CD14-positive monocyte (primary cell): ENCODE measurements at regions not wholly inside any gene's neighbourhood (a gene's known extent, or its start where the extent isn't known, plus 50 kb on each side); places are given as distances from the start of the nearest gene placed in this dataset.

ENCODE experiments used
- DNase-seq, 3 donors: peaks; one replicate each; pipeline ENCODE4 v3.0.0-alpha.2; 2011 to 2022
- H2AFZ ChIP-seq: 2 replicates; pipeline ENCODE4 v1.6.0; 2012; ENCODE audit warnings: mild to moderate bottlenecking, low read depth, low read length, inconsistent platforms; ENCODE audit not compliant: insufficient read depth, poor library complexity, severe bottlenecking
- H3K27ac ChIP-seq, 2 donors: 1 replicate in 1 of 2; 2 replicates in 1 of 2; pipeline ENCODE4 v1.5.1; 2012 to 2013; ENCODE audit warnings: low read length in 2 of 2, control low read depth in 1 of 2, inconsistent platforms in 1 of 2, low read depth in 1 of 2, mild to moderate bottlenecking in 1 of 2
- H3K27me3 ChIP-seq, 2 donors: one replicate each; pipeline versions ENCODE4 v1.6.0 to v1.6.1; 2011 to 2013; ENCODE audit warnings: low read length in 2 of 2; ENCODE audit not compliant: control insufficient read depth in 2 of 2, insufficient read depth in 2 of 2
- H3K36me3 ChIP-seq, 2 donors: replicated peaks in 1 of 2; 1 replicate in 1 of 2; 2 replicates in 1 of 2; pipeline versions ENCODE4 v1.5.1 to v1.6.1; 2012 to 2013; ENCODE audit warnings: low read length in 2 of 2, control low read depth in 1 of 2, inconsistent platforms in 1 of 2, mild to moderate bottlenecking in 1 of 2; ENCODE audit not compliant: insufficient read depth in 2 of 2, control insufficient read depth in 1 of 2
- H3K4me1 ChIP-seq, 2 donors: 1 replicate in 1 of 2; 2 replicates in 1 of 2; pipeline versions ENCODE4 v1.5.1 to v1.6.1; 2012 to 2013; ENCODE audit warnings: low read length in 2 of 2, control low read depth in 1 of 2, inconsistent platforms in 1 of 2, mild to moderate bottlenecking in 1 of 2, moderate library complexity in 1 of 2; ENCODE audit not compliant: insufficient read depth in 2 of 2, control insufficient read depth in 1 of 2
- H3K4me2 ChIP-seq: replicated peaks from 2 replicates; pipeline ENCODE3; 2012; ENCODE audit warnings: low read length, moderate library complexity, mild to moderate bottlenecking; ENCODE audit not compliant: poor library complexity, severe bottlenecking; ENCODE audit errors: extremely low read depth
- H3K4me3 ChIP-seq, 3 experiments: fragments of 200-600 bp in 1 of 3; sonication (generic) in 1 of 3; replicated peaks in 1 of 3; 1 replicate in 2 of 3; 2 replicates in 1 of 3; pipeline ENCODE4 v1.5.1; 2011 to 2013; ENCODE audit warnings: low read length in 3 of 3, mild to moderate bottlenecking in 3 of 3, control low read depth in 2 of 3, low read depth in 2 of 3, inconsistent platforms in 1 of 3, moderate library complexity in 1 of 3
- H3K79me2 ChIP-seq: 2 replicates; pipeline ENCODE4 v1.6.0; 2012; ENCODE audit warnings: mild to moderate bottlenecking, control low read depth, inconsistent platforms, low read length, moderate library complexity; ENCODE audit not compliant: insufficient read depth
- H3K9ac ChIP-seq: 2 replicates; pipeline ENCODE4 v1.6.0; 2017; ENCODE audit warnings: low read length, mild to moderate bottlenecking; ENCODE audit not compliant: insufficient read depth, poor library complexity, severe bottlenecking
- H3K9me3 ChIP-seq, 2 donors: replicated peaks in 1 of 2; 1 replicate in 1 of 2; 2 replicates in 1 of 2; pipeline versions ENCODE4 v1.5.1 to v1.6.1; 2012 to 2013; ENCODE audit warnings: low read length in 2 of 2, control low read depth in 1 of 2; ENCODE audit not compliant: control insufficient read depth in 1 of 2, insufficient read depth in 1 of 2
- H4K20me1 ChIP-seq: 2 replicates; pipeline ENCODE4 v1.6.0; 2012; ENCODE audit warnings: mild to moderate bottlenecking, low read length, control low read depth, moderate library complexity; ENCODE audit not compliant: insufficient read depth
- H3K27ac Mint-ChIP-seq, 7 donors: one replicate each; pipeline ENCODE4 v1.8.0; 2020; ENCODE audit warnings: mild to moderate bottlenecking in 7 of 7, mixed read lengths in 7 of 7, moderate library complexity in 6 of 7, inconsistent platforms in 2 of 7
- H3K27me3 Mint-ChIP-seq, 3 donors: one replicate each; pipeline ENCODE4 v1.8.0; 2021 to 2022; ENCODE audit warnings: low read depth in 3 of 3, mild to moderate bottlenecking in 3 of 3, mixed read lengths in 3 of 3, moderate library complexity in 3 of 3, inconsistent platforms in 1 of 3
- H3K36me3 Mint-ChIP-seq, 2 donors: one replicate each; pipeline ENCODE4 v1.8.0; 2020; ENCODE audit warnings: mixed read lengths in 2 of 2, inconsistent platforms in 1 of 2, mild to moderate bottlenecking in 1 of 2
- H3K4me1 Mint-ChIP-seq: one replicate; pipeline ENCODE4 v1.8.0; 2020; ENCODE audit warnings: mild to moderate bottlenecking, mixed read lengths
- H3K4me3 Mint-ChIP-seq, 2 donors: one replicate each; pipeline ENCODE4 v1.8.0; 2020; ENCODE audit warnings: mild to moderate bottlenecking in 2 of 2, mixed read lengths in 2 of 2, moderate library complexity in 1 of 2
- H3K9me3 Mint-ChIP-seq, 7 donors: one replicate each; pipeline ENCODE4 v1.8.0; 2020 to 2022; ENCODE audit warnings: mixed read lengths in 7 of 7, mild to moderate bottlenecking in 6 of 7, moderate library complexity in 6 of 7, inconsistent platforms in 2 of 7
- WGBS: methylation state at CpG from one replicate; pipeline ENCODE4 v1.1.5; 2013; ENCODE audit warnings: missing lambda C conversion rate; ENCODE audit not compliant: insufficient coverage; 5-methylcytosine and 5-hydroxymethylcytosine counted together
- intact Hi-C, 2 donors: fragments of 100-400 bp; cut with micrococcal nuclease; formaldehyde crosslinking; loops; one replicate each; pipeline versions ENCODE4 v1.15.0 to v1.15.1; 2023
- TF ChIP-seq, protein P1 (sequence below): fragments of 200-600 bp; IDR thresholded peaks from one replicate; pipeline ENCODE4 v1.8.0; 2022; ENCODE audit warnings: antibody characterized with exemption, mild to moderate bottlenecking

DNA sequence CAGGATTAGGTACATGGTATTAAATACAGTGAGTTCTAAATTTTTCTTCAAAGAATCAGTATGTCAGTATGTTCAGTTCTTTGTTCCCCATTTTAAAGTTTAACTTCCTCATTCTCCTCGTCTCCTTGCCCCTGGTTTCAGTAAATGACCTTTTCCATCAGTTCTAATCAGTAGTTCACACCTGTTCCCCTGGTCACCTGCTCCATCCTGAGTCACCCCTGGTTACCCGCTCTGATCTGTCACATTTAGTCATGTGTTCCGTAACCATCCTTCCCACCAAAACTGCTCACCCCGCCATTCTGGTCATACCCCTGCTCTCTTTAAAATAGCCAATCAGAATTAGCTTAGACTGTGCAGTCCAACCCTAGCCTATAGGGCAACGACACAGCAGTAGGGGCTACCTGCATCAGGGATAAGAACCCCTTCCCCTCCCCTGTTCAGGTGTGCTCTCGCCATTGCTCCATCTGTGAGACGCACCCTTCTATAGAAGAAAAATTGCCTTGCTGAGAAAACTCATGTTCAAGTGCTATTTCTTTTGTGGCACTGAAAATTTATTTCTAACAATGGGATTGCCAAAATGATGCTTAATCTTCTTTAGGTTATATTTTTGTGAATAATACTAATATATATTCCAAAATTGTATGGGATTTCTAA is 181.3 kb downstream of the OR13H1 start:
- H3K4me2 ChIP-seq, result no peak overlapping the region

DNA sequence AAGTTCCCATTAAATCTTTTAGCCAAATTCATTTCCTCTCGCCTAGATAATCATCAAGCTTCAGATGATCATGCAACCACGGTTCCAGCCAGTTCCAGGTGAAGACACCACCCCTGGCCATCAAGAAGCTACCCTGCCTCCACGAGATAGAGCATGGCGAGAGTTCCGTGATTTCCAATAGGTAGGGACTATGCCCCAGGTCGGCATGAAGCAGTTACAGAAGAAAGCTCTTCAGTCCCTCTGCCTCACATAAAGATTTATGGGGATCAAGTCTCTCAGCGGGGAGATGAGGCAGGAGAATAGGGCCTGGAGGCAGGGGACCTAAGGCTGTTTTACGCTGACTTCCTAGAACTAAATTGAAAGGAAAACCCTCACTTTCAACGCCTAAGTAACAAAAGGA is 183.9 kb downstream of the OR13H1 start:
- H3K4me1 ChIP-seq, result peaks cover 0 to 4% of the 10 kb centered on the region in 2 donors
- intact Hi-C loops, result no loop called here
- peaks cover 0 to 6% of the 10 kb centered on the region in 2 donors for H3K36me3 Mint-ChIP-seq
- no peaks in the 10 kb centered on the region for H3K4me1 Mint-ChIP-seq
- H4K20me1 ChIP-seq, result no peaks in the 10 kb centered on the region
- H3K9me3 Mint-ChIP-seq, result peaks cover 13 to 36% (median 21%) of the 10 kb centered on the region in 7 donors
- no peak overlapping the region for H3K27ac ChIP-seq
- peak overlapping the region in 2 of 3 experiments; percentile 76 to 85 for H3K4me3 ChIP-seq
- no peak overlapping the region for H3K4me3 Mint-ChIP-seq
- H3K27ac Mint-ChIP-seq, result no peak overlapping the region
- TF ChIP-seq, protein P1, sequence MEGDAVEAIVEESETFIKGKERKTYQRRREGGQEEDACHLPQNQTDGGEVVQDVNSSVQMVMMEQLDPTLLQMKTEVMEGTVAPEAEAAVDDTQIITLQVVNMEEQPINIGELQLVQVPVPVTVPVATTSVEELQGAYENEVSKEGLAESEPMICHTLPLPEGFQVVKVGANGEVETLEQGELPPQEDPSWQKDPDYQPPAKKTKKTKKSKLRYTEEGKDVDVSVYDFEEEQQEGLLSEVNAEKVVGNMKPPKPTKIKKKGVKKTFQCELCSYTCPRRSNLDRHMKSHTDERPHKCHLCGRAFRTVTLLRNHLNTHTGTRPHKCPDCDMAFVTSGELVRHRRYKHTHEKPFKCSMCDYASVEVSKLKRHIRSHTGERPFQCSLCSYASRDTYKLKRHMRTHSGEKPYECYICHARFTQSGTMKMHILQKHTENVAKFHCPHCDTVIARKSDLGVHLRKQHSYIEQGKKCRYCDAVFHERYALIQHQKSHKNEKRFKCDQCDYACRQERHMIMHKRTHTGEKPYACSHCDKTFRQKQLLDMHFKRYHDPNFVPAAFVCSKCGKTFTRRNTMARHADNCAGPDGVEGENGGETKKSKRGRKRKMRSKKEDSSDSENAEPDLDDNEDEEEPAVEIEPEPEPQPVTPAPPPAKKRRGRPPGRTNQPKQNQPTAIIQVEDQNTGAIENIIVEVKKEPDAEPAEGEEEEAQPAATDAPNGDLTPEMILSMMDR, result no peak
- H3K4me2 ChIP-seq, result peak overlapping the region; percentile 76
- no peaks in the 10 kb centered on the region for H3K36me3 ChIP-seq
- WGBS, result 100% methylated on average over 1 of the region's 9 CpGs
- no peak for DNase-seq
- H3K79me2 ChIP-seq, result no peaks in the 10 kb centered on the region
- no peak overlapping the region for H2AFZ ChIP-seq
- H3K9me3 ChIP-seq, result peaks cover 14 to 29% of the 10 kb centered on the region in 2 donors
- H3K27me3 Mint-ChIP-seq, result peaks cover 0 to 11% (median 0%) of the 10 kb centered on the region in 3 donors
- H3K27me3 ChIP-seq, result no peaks in the 10 kb centered on the region
- no peak overlapping the region for H3K9ac ChIP-seq

More for the DNA sequence above, 181.3 kb downstream of the OR13H1 start:
- H3K36me3 ChIP-seq, result no peaks in the 10 kb centered on the region
- no peak overlapping the region for H3K9ac ChIP-seq
- TF ChIP-seq, protein P1, result no peak
- no peak for DNase-seq
- Mint-ChIP-seq H3K27ac (no peak overlapping the region), H3K9me3 (peaks cover 13 to 39% (median 27%) of the 10 kb centered on the region in 7 donors), H3K36me3 (peaks cover 0 to 6% of the 10 kb centered on the region in 2 donors), H3K4me1 (no peaks in the 10 kb centered on the region), H3K27me3 (peaks cover 0 to 23% (median 0%) of the 10 kb centered on the region in 3 donors), H3K4me3 (no peak overlapping the region)
- H3K4me3 ChIP-seq, result no peak overlapping the region
- peaks cover 14 to 29% of the 10 kb centered on the region in 2 donors for H3K9me3 ChIP-seq
- intact Hi-C loops, result no loop called here
- H4K20me1 ChIP-seq, result no peaks in the 10 kb centered on the region
- WGBS, result no CpG with 5 or more reads among the region's 7 CpGs
- H3K79me2 ChIP-seq, result no peaks in the 10 kb centered on the region
- no peak overlapping the region for H3K27ac ChIP-seq
- no peak overlapping the region for H2AFZ ChIP-seq
- H3K27me3 ChIP-seq, result peaks cover 0 to 9% of the 10 kb centered on the region in 2 donors
- H3K4me1 ChIP-seq, result peaks cover 0 to 4% of the 10 kb centered on the region in 2 donors
